PC-3 (cell line): ENCODE measurements at regions not wholly inside any gene's neighbourhood (a gene's known extent, or its start where the extent isn't known, plus 50 kb on each side); places are given as distances from the start of the nearest gene placed in this dataset.

ENCODE experiments used
- EZH2 ChIP-seq: fragments of 300-600 bp; sonication (generic); IDR thresholded peaks from one replicate; pipeline ENCODE4 v1.6.1; 2017; ENCODE audit warnings: antibody characterized with exemption, mild to moderate bottlenecking, low read length; ENCODE audit not compliant: unreplicated experiment
- EZH2phosphoT487 ChIP-seq: fragments of 300-600 bp; sonication (generic); IDR thresholded peaks from 2 replicates; pipeline ENCODE4 v1.6.1; 2018; ENCODE audit warnings: mild to moderate bottlenecking, antibody characterized with exemption, low read length, borderline replicate concordance
- TF ChIP-seq, protein P1 (sequence below): fragments of 300-600 bp; sonication (generic); conservative IDR thresholded peaks from 2 replicates; pipeline ENCODE4 v1.5.1; 2017; ENCODE audit warnings: antibody characterized with exemption, low read depth, mild to moderate bottlenecking, low read length

DNA sequence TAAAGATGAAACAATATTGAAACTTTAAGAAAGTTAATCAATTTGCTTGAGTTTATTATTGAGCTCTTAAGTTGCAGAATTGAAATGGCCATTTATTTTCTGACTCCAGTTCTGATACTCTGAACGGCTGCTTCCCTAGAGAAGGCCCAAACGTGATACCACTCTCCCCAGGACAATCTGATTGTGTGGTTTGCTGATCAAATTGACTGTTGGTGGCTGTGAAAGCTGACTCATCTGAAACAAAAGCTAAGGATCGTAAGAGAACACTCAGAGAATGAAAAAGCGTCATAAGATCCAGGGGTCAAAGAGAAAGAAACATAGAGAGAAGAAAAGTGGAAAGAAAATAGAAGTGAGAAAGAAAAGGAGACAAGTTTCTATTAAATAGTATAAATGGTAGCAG, 147.2 kb downstream of the IZUMO3 start:
- TF ChIP-seq, protein P1, sequence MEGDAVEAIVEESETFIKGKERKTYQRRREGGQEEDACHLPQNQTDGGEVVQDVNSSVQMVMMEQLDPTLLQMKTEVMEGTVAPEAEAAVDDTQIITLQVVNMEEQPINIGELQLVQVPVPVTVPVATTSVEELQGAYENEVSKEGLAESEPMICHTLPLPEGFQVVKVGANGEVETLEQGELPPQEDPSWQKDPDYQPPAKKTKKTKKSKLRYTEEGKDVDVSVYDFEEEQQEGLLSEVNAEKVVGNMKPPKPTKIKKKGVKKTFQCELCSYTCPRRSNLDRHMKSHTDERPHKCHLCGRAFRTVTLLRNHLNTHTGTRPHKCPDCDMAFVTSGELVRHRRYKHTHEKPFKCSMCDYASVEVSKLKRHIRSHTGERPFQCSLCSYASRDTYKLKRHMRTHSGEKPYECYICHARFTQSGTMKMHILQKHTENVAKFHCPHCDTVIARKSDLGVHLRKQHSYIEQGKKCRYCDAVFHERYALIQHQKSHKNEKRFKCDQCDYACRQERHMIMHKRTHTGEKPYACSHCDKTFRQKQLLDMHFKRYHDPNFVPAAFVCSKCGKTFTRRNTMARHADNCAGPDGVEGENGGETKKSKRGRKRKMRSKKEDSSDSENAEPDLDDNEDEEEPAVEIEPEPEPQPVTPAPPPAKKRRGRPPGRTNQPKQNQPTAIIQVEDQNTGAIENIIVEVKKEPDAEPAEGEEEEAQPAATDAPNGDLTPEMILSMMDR = no peak
- TF ChIP-seq EZH2phosphoT487 = no peak
- TF ChIP-seq EZH2 = no peak
